Adipocyte (in vitro differentiated cells): ENCODE measurements at regions not wholly inside any gene's neighbourhood (a gene's known extent, or its start where the extent isn't known, plus 50 kb on each side); places are given as distances from the start of the nearest gene placed in this dataset.
"Not testable (repeated sequence)": the region's sequence is repeated elsewhere in the genome, so short reads cannot be mapped to it uniquely, and the experiment has no call there.

ENCODE experiments used
- DNase-seq: peaks from one replicate; pipeline ENCODE4 v3.0.0-alpha.2; 2015; ENCODE audit warnings: low read depth
- H3K27me3 ChIP-seq: replicated peaks from 2 replicates; pipeline ENCODE4 v1.7.0; 2013; ENCODE audit warnings: mild to moderate bottlenecking, low read length, moderate library complexity; ENCODE audit not compliant: control insufficient read depth, insufficient read depth
- H3K36me3 ChIP-seq: 2 replicates; pipeline ENCODE4 v1.7.0; 2013; ENCODE audit warnings: low read length, mild to moderate bottlenecking, moderate library complexity; ENCODE audit not compliant: control insufficient read depth, insufficient read depth, severe bottlenecking
- H3K4me1 ChIP-seq: 2 replicates; pipeline ENCODE4 v1.7.0; 2013; ENCODE audit warnings: mild to moderate bottlenecking, low read length, moderate library complexity; ENCODE audit not compliant: control insufficient read depth, insufficient read depth
- H3K4me3 ChIP-seq: 2 replicates; pipeline ENCODE4 v1.7.0; 2013; ENCODE audit warnings: mild to moderate bottlenecking, low read length, moderate library complexity
- H3K9ac ChIP-seq: 2 replicates; pipeline ENCODE4 v1.7.0; 2013; ENCODE audit warnings: mild to moderate bottlenecking, low read length, moderate library complexity
- H3K9me3 ChIP-seq: 2 replicates; pipeline ENCODE4 v1.7.0; 2013; ENCODE audit warnings: mild to moderate bottlenecking, low read length, moderate library complexity; ENCODE audit not compliant: control insufficient read depth

DNA sequence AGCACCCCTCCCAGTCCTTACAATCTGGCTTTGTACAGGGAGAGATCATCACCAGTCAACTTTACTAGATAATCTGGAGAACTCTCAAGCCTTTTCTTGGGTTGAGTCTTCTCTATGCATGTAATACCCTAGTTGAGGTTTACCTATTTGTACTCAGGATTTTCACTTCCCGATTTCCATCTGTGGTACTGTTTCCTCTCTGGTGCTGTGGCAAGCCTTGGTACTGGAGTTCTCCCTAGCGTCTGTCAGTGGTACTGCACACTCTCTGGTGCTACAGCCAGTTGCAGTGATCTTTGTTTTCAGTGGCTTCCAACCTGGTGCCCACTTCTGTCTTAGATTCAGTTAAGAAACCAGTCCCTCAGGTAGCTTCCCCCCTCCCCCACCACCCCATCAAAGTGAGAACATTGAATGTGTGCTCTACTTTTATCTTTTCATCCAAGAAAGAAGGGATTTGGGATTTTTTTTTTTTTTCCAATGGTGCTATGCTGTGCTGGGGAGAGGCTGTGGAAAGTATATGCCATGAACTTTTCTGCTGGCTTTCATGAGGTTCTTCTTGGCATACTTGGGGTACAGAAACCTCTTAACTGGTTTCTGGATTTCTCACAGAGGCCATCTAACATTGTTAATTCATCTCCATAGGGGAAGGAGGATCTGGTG is 69.4 kb upstream of the EVL start:
- no peaks in the 10 kb centered on the region for H3K27me3 ChIP-seq
- H3K4me1 ChIP-seq = peaks cover 23% of the 10 kb centered on the region
- no peak overlapping the region for H3K9ac ChIP-seq
- H3K9me3 ChIP-seq = no peaks in the 10 kb centered on the region
- no peak overlapping the region for H3K4me3 ChIP-seq
- H3K36me3 ChIP-seq = no peaks in the 10 kb centered on the region
- peak; percentile 51 for DNase-seq

DNA sequence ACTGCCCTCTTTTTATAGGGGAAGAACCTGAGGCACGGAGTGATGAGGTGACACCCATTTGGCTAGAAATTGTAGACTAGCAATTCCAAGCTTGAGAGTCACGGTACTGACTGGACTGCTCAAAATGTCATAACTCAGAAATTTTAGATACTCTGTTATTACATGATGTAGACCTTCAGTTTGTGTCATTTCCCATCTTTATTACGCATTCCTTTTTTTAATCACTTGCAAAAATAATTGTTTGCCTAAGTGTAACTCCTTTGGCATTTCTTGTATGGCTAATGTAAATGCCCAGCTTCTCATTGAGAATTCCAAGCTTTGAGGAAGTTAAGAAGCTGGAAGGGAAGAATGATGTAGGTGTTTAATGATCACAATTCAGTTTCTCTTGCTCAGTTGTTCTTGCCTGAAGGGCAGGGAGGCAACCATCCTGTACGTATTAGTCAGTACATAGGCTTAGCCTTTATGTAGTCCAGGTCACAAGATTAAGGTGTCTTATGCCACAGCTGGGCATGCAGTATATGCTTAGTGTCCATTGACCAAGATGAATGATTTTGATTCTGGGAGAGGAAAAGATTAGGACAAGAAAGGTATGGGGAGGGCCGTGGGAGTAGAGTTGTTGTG is 68.2 kb upstream of the EVL start:
- DNase-seq = peak; percentile 57
- H3K9me3 ChIP-seq = no peaks in the 10 kb centered on the region
- H3K9ac ChIP-seq = no peak overlapping the region
- no peak overlapping the region for H3K4me3 ChIP-seq
- no peaks in the 10 kb centered on the region for H3K27me3 ChIP-seq
- no peaks in the 10 kb centered on the region for H3K36me3 ChIP-seq
- peaks cover 11% of the 10 kb centered on the region for H3K4me1 ChIP-seq

GRCh38 chr14:100000398-100000797 is 64.8 kb upstream of the EVL start:
- H3K4me1 ChIP-seq = peaks cover 11% of the 10 kb centered on the region
- H3K36me3 ChIP-seq, H3K9me3 ChIP-seq, H3K27me3 ChIP-seq, DNase-seq, H3K4me3 ChIP-seq, H3K9ac ChIP-seq: not testable (repeated sequence)

GRCh38 chr14:100004392-100004791 is 60.8 kb upstream of the EVL start:
- Histone ChIP-seq H3K4me1 (no peaks in the 10 kb centered on the region), H3K9ac (no peak overlapping the region), H3K27me3 (no peaks in the 10 kb centered on the region), H3K9me3 (peaks cover 8% of the 10 kb centered on the region), H3K4me3 (no peak overlapping the region), H3K36me3 (no peaks in the 10 kb centered on the region)
- DNase-seq = no peak

DNA sequence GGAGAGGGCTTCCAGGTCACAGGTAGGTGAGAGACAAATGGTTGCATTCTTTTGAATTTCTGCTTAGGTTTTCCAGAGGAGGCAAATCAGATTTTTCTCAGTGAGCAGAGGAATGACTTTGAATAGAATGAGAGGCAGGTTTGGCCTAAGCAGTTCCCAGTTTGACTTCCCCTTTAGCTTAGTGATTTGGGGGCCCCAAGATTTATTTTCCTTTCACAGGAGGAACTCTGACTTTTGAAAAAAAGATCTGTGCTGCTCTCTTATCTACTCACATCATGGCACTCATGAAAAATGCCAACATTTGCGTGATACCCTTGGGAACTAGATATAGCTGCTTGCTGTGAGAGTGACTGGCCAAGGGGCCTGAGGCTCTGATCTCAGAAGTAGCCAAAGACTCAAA is 58.0 kb upstream of the EVL start:
- no peak for DNase-seq
- Histone ChIP-seq H3K4me1 (peaks cover 21% of the 10 kb centered on the region), H3K4me3 (no peak overlapping the region)

DNA sequence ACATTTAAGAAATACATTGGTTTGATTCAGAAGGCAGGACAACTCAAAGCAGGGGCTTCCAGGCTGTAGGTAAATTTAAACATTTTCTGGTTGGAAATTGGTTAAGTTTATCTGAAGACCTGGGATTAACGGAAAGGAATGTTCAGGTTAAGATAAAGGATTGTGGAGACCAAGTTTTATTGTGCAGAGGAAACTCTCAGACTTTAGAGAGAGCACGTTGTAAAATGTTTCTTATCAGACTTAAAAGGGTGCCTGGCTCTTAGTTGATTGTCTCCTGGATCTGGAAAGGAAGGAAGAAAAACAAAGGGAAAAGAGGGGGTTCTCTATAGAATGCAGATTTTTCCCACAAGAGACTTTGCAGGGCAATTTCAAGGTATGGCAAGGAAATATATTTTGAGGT is 55.4 kb upstream of the EVL start:
- H3K9ac ChIP-seq, DNase-seq, H3K9me3 ChIP-seq, H3K4me3 ChIP-seq, H3K27me3 ChIP-seq, H3K36me3 ChIP-seq: not testable (repeated sequence)
- peaks cover 35% of the 10 kb centered on the region for H3K4me1 ChIP-seq

More for the DNA sequence above, 58.0 kb upstream of the EVL start:
- Histone ChIP-seq H3K9ac (no peak overlapping the region), H3K27me3 (no peaks in the 10 kb centered on the region), H3K36me3 (no peaks in the 10 kb centered on the region), H3K9me3 (peaks cover 8% of the 10 kb centered on the region)

GRCh38 chr14:100010679-100011078 is 54.5 kb upstream of the EVL start:
- DNase-seq = no peak
- Histone ChIP-seq H3K9me3 (no peaks in the 10 kb centered on the region), H3K36me3 (no peaks in the 10 kb centered on the region), H3K4me3 (no peak overlapping the region), H3K27me3 (no peaks in the 10 kb centered on the region), H3K9ac (no peak overlapping the region), H3K4me1 (peaks cover 42% of the 10 kb centered on the region)

DNA sequence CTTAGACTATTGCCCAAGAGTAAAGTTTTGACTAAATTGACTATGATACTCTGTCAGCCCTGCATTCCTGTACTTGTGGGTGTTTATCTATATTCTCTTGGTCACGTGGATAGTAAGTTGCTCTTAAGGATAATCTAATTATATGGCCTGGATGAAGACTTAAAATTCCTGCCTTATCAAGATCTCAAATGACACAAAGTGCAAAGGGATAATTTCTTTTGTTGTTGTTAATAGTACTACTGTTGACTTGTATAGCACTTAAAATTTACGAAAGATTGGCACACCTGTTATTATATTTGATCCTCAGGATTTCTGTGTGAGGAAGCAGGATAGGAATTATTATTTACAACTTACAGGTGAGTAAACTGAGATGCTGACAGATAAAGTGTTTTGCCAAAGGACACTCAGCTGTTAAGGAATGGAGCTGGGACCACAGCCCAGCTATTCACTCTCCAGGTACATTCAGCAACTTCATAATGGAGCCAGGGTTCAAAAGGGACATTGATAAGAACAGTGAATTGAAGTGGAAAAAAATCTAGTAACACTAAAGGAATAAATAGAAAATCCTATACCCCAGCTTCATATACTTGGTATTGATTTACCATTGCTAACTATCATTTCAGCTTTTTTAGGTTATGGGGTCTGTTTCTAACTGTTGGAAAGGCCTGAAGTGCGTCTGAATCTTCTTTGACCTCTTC is 53.4 kb upstream of the EVL start:
- Histone ChIP-seq H3K27me3 (no peaks in the 10 kb centered on the region), H3K9me3 (no peaks in the 10 kb centered on the region), H3K4me3 (no peak overlapping the region), H3K36me3 (no peaks in the 10 kb centered on the region), H3K9ac (no peak overlapping the region), H3K4me1 (peaks cover 42% of the 10 kb centered on the region)
- DNase-seq = peak; percentile 25

GRCh38 chr14:100012478-100013327 is 52.5 kb upstream of the EVL start:
- Histone ChIP-seq H3K9ac (no peak overlapping the region), H3K4me3 (peak overlapping the region; percentile 5), H3K27me3 (no peaks in the 10 kb centered on the region), H3K9me3 (no peaks in the 10 kb centered on the region), H3K36me3 (no peaks in the 10 kb centered on the region), H3K4me1 (peaks cover 42% of the 10 kb centered on the region)
- DNase-seq = peak; percentile 58

DNA sequence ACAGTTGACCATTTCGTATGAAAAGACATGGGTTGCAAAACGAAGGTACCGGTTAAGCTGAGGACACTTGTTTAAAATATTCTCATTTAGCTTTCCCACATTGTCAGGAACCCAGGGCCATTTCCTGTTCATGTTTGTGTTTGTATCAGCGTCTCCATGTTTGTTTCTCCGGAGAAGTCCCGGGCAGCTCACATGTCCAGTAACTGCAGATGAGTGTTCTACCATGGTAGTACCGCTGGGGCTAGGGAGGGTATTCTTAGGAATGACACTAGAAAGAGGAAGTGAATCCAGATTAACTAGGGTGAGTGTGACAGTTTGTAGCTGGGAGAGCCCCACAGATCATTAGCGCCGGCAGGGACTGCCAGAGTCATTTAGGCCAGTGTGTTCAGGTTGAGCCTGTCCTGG is 50.0 kb upstream of the EVL start:
- no peak overlapping the region for H3K4me3 ChIP-seq
- peaks cover 40% of the 10 kb centered on the region for H3K4me1 ChIP-seq
- no peaks in the 10 kb centered on the region for H3K9me3 ChIP-seq
- H3K36me3 ChIP-seq = no peaks in the 10 kb centered on the region
- no peak overlapping the region for H3K9ac ChIP-seq
- H3K27me3 ChIP-seq = no peaks in the 10 kb centered on the region
- DNase-seq = no peak
